GM12878 (cell line): ENCODE measurements at regions not wholly inside any gene's neighbourhood (a gene's known extent, or its start where the extent isn't known, plus 50 kb on each side); places are given as distances from the start of the nearest gene placed in this dataset.

Source experiments
- ATAC-seq: fragments of 200-7000 bp; cut with Tn5 transposase; 3 replicates; pipeline ENCODE4 v1.9.1; 2020; ENCODE audit warnings: mild to moderate bottlenecking, moderate library complexity
- BruUV-seq: library from RNA; stranded (reverse); fragments of 400-500 nt; replicated peaks from 2 replicates; lab custom pipeline; 2021; lab: Mats Ljungman, UMichigan
- CTCF ChIA-PET: fragments of 300-600 bp; sonication (Branson Sonifier 250); formaldehyde crosslinking; extraction: SDS; loops from one replicate; lab custom pipeline; 2021; ENCODE audit warnings: inconsistent platforms; lab: Yijun Ruan, JAX
- POLR2A ChIA-PET: fragments of 350-600 bp; formaldehyde crosslinking; extraction: SDS; loops from one replicate; lab custom pipeline; 2021; ENCODE audit warnings: inconsistent platforms; lab: Charles Lee
- RAD21 ChIA-PET: fragments of 300-600 bp; sonication (Branson Sonifier 250); formaldehyde crosslinking; loops from one replicate; lab custom pipeline; 2023; ENCODE audit warnings: antibody characterized with exemption; ENCODE audit not compliant: unreplicated experiment; lab: Charles Lee
- SMC1A ChIA-PET: fragments of 300-600 bp; sonication (Branson Sonifier 250); formaldehyde crosslinking; loops from one replicate; lab custom pipeline; 2023; ENCODE audit not compliant: unreplicated experiment, uncharacterized antibody; lab: Charles Lee
- DNase-seq: peaks from one replicate; pipeline ENCODE4 v3.0.0-alpha.2; 2011; ENCODE audit warnings: low read depth, low spot score
- FAIRE-seq: peaks from 3 replicates; lab custom pipeline; 2011; peaks lifted over from hg19 to GRCh38; lab: Jason Lieb, UNC
- H2AFZ ChIP-seq: 2 replicates; pipeline ENCODE4 v1.6.0; 2011; ENCODE audit warnings: low read depth, low read length, control low read depth; ENCODE audit not compliant: control insufficient read depth
- H3K27ac ChIP-seq: 2 replicates; pipeline ENCODE4 v1.5.1; 2011; ENCODE audit warnings: control low read depth; ENCODE audit not compliant: control insufficient read depth, insufficient read depth
- H3K27me3 ChIP-seq, 2 experiments: replicated peaks in 1 of 2; 2 replicates each; pipeline versions ENCODE4 v1.6.0 to v1.6.1; 2011; ENCODE audit warnings: low read length in 1 of 2; ENCODE audit not compliant: control insufficient read depth in 2 of 2, insufficient read depth in 2 of 2
- H3K36me3 ChIP-seq, 2 experiments: 2 replicates each; pipeline ENCODE4 v1.5.1; 2011; ENCODE audit warnings: low read length in 1 of 2; ENCODE audit not compliant: control insufficient read depth in 2 of 2, insufficient read depth in 2 of 2
- H3K4me1 ChIP-seq: 2 replicates; pipeline ENCODE4 v1.6.1; 2011; ENCODE audit warnings: mild to moderate bottlenecking, low read length, moderate library complexity, mixed read lengths; ENCODE audit not compliant: control insufficient read depth, insufficient read depth
- H3K4me2 ChIP-seq: 2 replicates; pipeline ENCODE4 v1.6.0; 2011; ENCODE audit warnings: control low read depth; ENCODE audit not compliant: control insufficient read depth, insufficient read depth
- H3K4me3 ChIP-seq: fragments of 200-600 bp; sonication (generic); 2 replicates; pipeline ENCODE4 v1.5.1; 2016
- H3K79me2 ChIP-seq: 2 replicates; pipeline ENCODE4 v1.6.0; 2011; ENCODE audit warnings: low read length; ENCODE audit not compliant: control insufficient read depth, insufficient read depth
- H3K9ac ChIP-seq: 2 replicates; pipeline ENCODE4 v1.8.0; 2011; ENCODE audit warnings: low read length, control low read depth, mixed read lengths; ENCODE audit not compliant: control insufficient read depth, insufficient read depth
- H3K9me3 ChIP-seq: replicated peaks from 3 replicates; pipeline ENCODE4 v1.5.1; 2011; ENCODE audit warnings: mild to moderate bottlenecking, low read length; ENCODE audit not compliant: control insufficient read depth, insufficient read depth
- H4K20me1 ChIP-seq: 2 replicates; pipeline ENCODE4 v1.6.0; 2011; ENCODE audit not compliant: control insufficient read depth, insufficient read depth
- ATF7 ChIP-seq: fragments of 450-650 bp; IDR thresholded peaks from 2 replicates; pipeline ENCODE4 v1.6.1; 2016; ENCODE audit warnings: low read depth, mild to moderate bottlenecking
- E4F1 ChIP-seq: fragments of 450-650 bp; IDR thresholded peaks from 2 replicates; pipeline ENCODE4 v1.6.1; 2018; ENCODE audit warnings: borderline replicate concordance, mild to moderate bottlenecking; ENCODE audit not compliant: partially characterized antibody
- GABPA ChIP-seq: IDR thresholded peaks from 2 replicates; pipeline ENCODE4 v1.6.1; 2014; ENCODE audit warnings: antibody characterized with exemption, low read depth, mild to moderate bottlenecking, inconsistent platforms
- IKZF2 ChIP-seq, 2 experiments: fragments of 450-650 bp; IDR thresholded peaks; 2 replicates each; pipeline ENCODE4 v1.6.1; 2017; ENCODE audit warnings: mild to moderate bottlenecking in 2 of 2, moderate library complexity in 2 of 2
- JUNB ChIP-seq: IDR thresholded peaks from 2 replicates; pipeline ENCODE4 v1.6.1; 2016; ENCODE audit warnings: antibody characterized with exemption, mild to moderate bottlenecking
- MEF2B ChIP-seq: fragments of 450-650 bp; IDR thresholded peaks from 2 replicates; pipeline ENCODE4 v1.6.1; 2018; ENCODE audit warnings: mild to moderate bottlenecking, moderate library complexity; ENCODE audit not compliant: partially characterized antibody, poor library complexity, severe bottlenecking
- NFXL1 ChIP-seq: fragments of 450-650 bp; IDR thresholded peaks from 2 replicates; pipeline ENCODE4 v1.6.1; 2017; ENCODE audit warnings: antibody characterized with exemption, mild to moderate bottlenecking, borderline replicate concordance
- NFYB ChIP-seq: IDR thresholded peaks from 2 replicates; pipeline ENCODE4 v1.6.1; 2011; ENCODE audit warnings: low read depth, mild to moderate bottlenecking, low read length, improper control_type of control experiment, moderate library complexity; ENCODE audit not compliant: insufficient read depth
- NKRF ChIP-seq: fragments of 450-650 bp; conservative IDR thresholded peaks from 2 replicates; pipeline ENCODE4 v1.6.1; 2017; ENCODE audit warnings: mild to moderate bottlenecking, moderate library complexity
- NRF1 ChIP-seq: conservative IDR thresholded peaks from 2 replicates; pipeline ENCODE4 v1.6.1; 2011; ENCODE audit warnings: mild to moderate bottlenecking, low read depth, low read length, improper control_type of control experiment
- PAX5 ChIP-seq: IDR thresholded peaks from 2 replicates; pipeline ENCODE4 v1.6.1; 2011; ENCODE audit warnings: low read depth, low read length, borderline replicate concordance
- RELA ChIP-seq: fragments of 450-650 bp; IDR thresholded peaks from 2 replicates; pipeline ENCODE4 v1.8.0; 2014; ENCODE audit warnings: borderline replicate concordance; ENCODE audit not compliant: partially characterized antibody
- STAT1 ChIP-seq: fragments of 450-650 bp; conservative IDR thresholded peaks from 2 replicates; pipeline ENCODE4 v1.6.1; 2014; ENCODE audit warnings: antibody characterized with exemption, mild to moderate bottlenecking
- STAT3 ChIP-seq: IDR thresholded peaks from 2 replicates; pipeline ENCODE4 v1.6.1; 2011; ENCODE audit warnings: low read depth, low read length, improper control_type of control experiment
- WGBS: methylation state at CpG from one replicate; pipeline ENCODE4 v1.1.6; 2016; ENCODE audit warnings: low lambda C conversion rate; ENCODE audit not compliant: insufficient replicate concordance, insufficient coverage; ENCODE audit errors: missing lambda C conversion rate; 5-methylcytosine and 5-hydroxymethylcytosine counted together
- in situ Hi-C: fragments of 300-500 bp; cut with MboI; formaldehyde crosslinking; loops from 9 replicates; pipeline ENCODE4 v1.14.3; 2018; ENCODE audit warnings: mixed read lengths
- intact Hi-C: fragments of 100-400 bp; cut with micrococcal nuclease; formaldehyde crosslinking; loops from one replicate; pipeline ENCODE4 v1.14.2; 2022; ENCODE audit not compliant: unreplicated experiment

- Histone ChIP-seq H3K9ac (no peak overlapping the region), H3K4me3 (no peak overlapping the region), H3K79me2 (no peaks in the 10 kb centered on the region), H3K27me3 (no peaks in the 10 kb centered on the region), H3K9me3 (peaks cover 2% of the 10 kb centered on the region; the same call in 2 of the 3 replicates), H3K36me3 (no peaks in the 10 kb centered on the region), H3K4me2 (no peak overlapping the region), H3K4me1 (no peaks in the 10 kb centered on the region), H3K27ac (no peak overlapping the region), H2AFZ (no peak overlapping the region), H4K20me1 (no peaks in the 10 kb centered on the region)
- in situ Hi-C loops (no loop called here), intact Hi-C loops (no loop called here)
- ChIA-PET SMC1A (no interaction called here), RAD21 (no interaction called here), CTCF (no interaction called here), POLR2A (no interaction called here)
- WGBS = 49% methylated on average over 25 of the region's 25 CpGs
- no peak for TF ChIP-seq IKZF2 (IDR thresholded peaks at IDR 0.05)
- TF ChIP-seq MEF2B = no peak
- TF ChIP-seq JUNB = no peak
- TF ChIP-seq STAT1 = no peak
- no peak for TF ChIP-seq GABPA
- no peak for TF ChIP-seq E4F1
- no peak for TF ChIP-seq ATF7
- no peak for TF ChIP-seq NFXL1
- TF ChIP-seq STAT3 = no peak
- no peak for TF ChIP-seq NKRF
- TF ChIP-seq RELA = no peak
- TF ChIP-seq PAX5 = no peak
- no peak for TF ChIP-seq NFYB
- TF ChIP-seq NRF1 = no peak
- FAIRE-seq (no peak), DNase-seq (no peak), ATAC-seq (no peak)
- no TSS peak for BruUV-seq
These were observed 2604.8 kb upstream of the TPTE start for GRCh38 chr21:7916329-7917303.
